HEK293T (cell line): ENCODE measurements at regions not wholly inside any gene's neighbourhood (a gene's known extent, or its start where the extent isn't known, plus 50 kb on each side); places are given as distances from the start of the nearest gene placed in this dataset.

Experiments
- BHLHE40 ChIP-seq: fragments of 450-650 bp; IDR thresholded peaks from 2 replicates; pipeline ENCODE4 v1.6.1; 2016; ENCODE audit warnings: mild to moderate bottlenecking, moderate library complexity, borderline replicate concordance
- FOXA1 ChIP-seq: fragments of 450-650 bp; IDR thresholded peaks from 2 replicates; pipeline ENCODE4 v1.6.1; 2016; ENCODE audit warnings: mild to moderate bottlenecking
- FOXM1 ChIP-seq: fragments of 450-650 bp; IDR thresholded peaks from 2 replicates; pipeline ENCODE4 v1.6.1; 2017; ENCODE audit warnings: mild to moderate bottlenecking, borderline replicate concordance
- HDGF ChIP-seq: fragments of 450-650 bp; IDR thresholded peaks from 2 replicates; pipeline ENCODE4 v1.6.1; 2017; ENCODE audit warnings: antibody characterized with exemption, borderline replicate concordance
- L3MBTL2 ChIP-seq: fragments of 450-650 bp; conservative IDR thresholded peaks from 2 replicates; pipeline ENCODE4 v1.6.1; 2016; ENCODE audit warnings: mild to moderate bottlenecking
- LEF1 ChIP-seq: fragments of 450-650 bp; IDR thresholded peaks from 2 replicates; pipeline ENCODE4 v1.6.1; 2017; ENCODE audit warnings: mild to moderate bottlenecking, borderline replicate concordance
- NFRKB ChIP-seq: fragments of 450-650 bp; IDR thresholded peaks from 2 replicates; pipeline ENCODE4 v1.6.1; 2016; ENCODE audit warnings: mild to moderate bottlenecking, moderate library complexity
- SP1 ChIP-seq: fragments of 450-650 bp; IDR thresholded peaks from 2 replicates; pipeline ENCODE4 v1.6.1; 2017
- SUZ12 ChIP-seq: fragments of 450-650 bp; IDR thresholded peaks from 2 replicates; pipeline ENCODE4 v1.6.1; 2016; ENCODE audit warnings: mild to moderate bottlenecking

- TF ChIP-seq NFRKB (no peak), LEF1 (no peak), FOXM1 (no peak), L3MBTL2 (no peak), BHLHE40 (no peak), SUZ12 (no peak), FOXA1 (no peak), SP1 (no peak), HDGF (no peak)
These were observed 193.9 kb upstream of the PHF14 start for GRCh38 chr7:10779465-10780399.
